Spleen (tissue), 7 donors: ENCODE measurements at regions not wholly inside any gene's neighbourhood (a gene's known extent, or its start where the extent isn't known, plus 50 kb on each side); places are given as distances from the start of the nearest gene placed in this dataset.

Experiments
- CTCF ChIP-seq, 11 experiments: fragments of 200-600 bp in 7 of 11; fragments of 450-650 bp in 4 of 11; sonication (generic) in 4 of 11; IDR thresholded peaks in 8 of 11; conservative IDR thresholded peaks in 3 of 11; 1 replicate in 7 of 11; 2 replicates in 4 of 11; pipeline versions ENCODE4 v1.4.0 to v1.8.0; 2016 to 2021; ENCODE audit warnings: antibody characterized with exemption in 11 of 11, inconsistent platforms in 4 of 11, mild to moderate bottlenecking in 1 of 11
- POLR2A ChIP-seq, 3 donors: fragments of 450-650 bp; IDR thresholded peaks; one replicate each; pipeline ENCODE4 v1.5.1; 2017; ENCODE audit warnings: antibody characterized with exemption in 3 of 3, mild to moderate bottlenecking in 1 of 3
- donor health status: DM: no; HTN: no; CAD: no; lungs with moderate emphysema.
- donor health status: DM: no; HTN: no; CAD: no.
- donor health status: DM: no; HTN: no; CAD: no.

GRCh38 chr5:56406221-56406620 lies 173.1 kb upstream of the ANKRD55 start:
- TF ChIP-seq CTCF (IDR thresholded peaks at IDR 0.05 in 8 of 11, conservative IDR thresholded peaks at IDR 0.05 in 3 of 11): no peak
- TF ChIP-seq POLR2A (IDR thresholded peaks at IDR 0.05): no peak
